D341Med (cell line): ENCODE measurements at regions not wholly inside any gene's neighbourhood (a gene's known extent, or its start where the extent isn't known, plus 50 kb on each side); places are given as distances from the start of the nearest gene placed in this dataset.

ENCODE experiments used
- DNase-seq: peaks from one replicate; pipeline ENCODE4 v3.0.0; 2012; ENCODE audit warnings: low spot score

GRCh38 chr22:48369789-48370507, 1457.7 kb downstream of the BRD1 start:
- DNase-seq: no peak

- no peak for DNase-seq
Observed at GRCh38 chr22:48368975-48369525, 1458.6 kb downstream of the BRD1 start.

GRCh38 chr22:48367731-48368130, 1459.9 kb downstream of the BRD1 start:
- no peak for DNase-seq

- DNase-seq: no peak
Observed at GRCh38 chr22:48366591-48366990, 1461.1 kb downstream of the BRD1 start.

GRCh38 chr22:48366056-48366455, 1461.6 kb downstream of the BRD1 start:
- no peak for DNase-seq

GRCh38 chr22:48365386-48365785, 1462.3 kb downstream of the BRD1 start:
- DNase-seq: no peak

- DNase-seq: no peak
Observed at GRCh38 chr22:48362721-48363404, 1464.8 kb downstream of the BRD1 start.

- DNase-seq: no peak
Observed at GRCh38 chr22:48361099-48361639, 1466.5 kb downstream of the BRD1 start.

GRCh38 chr22:48359613-48359965, 1468.1 kb downstream of the BRD1 start:
- no peak for DNase-seq

GRCh38 chr22:48358886-48359612, 1468.6 kb downstream of the BRD1 start:
- DNase-seq: no peak

- DNase-seq: no peak
Observed at GRCh38 chr22:48357961-48358360, 1469.7 kb downstream of the BRD1 start.

- DNase-seq: no peak
Observed at GRCh38 chr22:48357196-48357595, 1470.5 kb downstream of the BRD1 start.

GRCh38 chr22:48356731-48357130, 1470.9 kb downstream of the BRD1 start:
- no peak for DNase-seq

GRCh38 chr22:48354096-48354495, 1473.6 kb downstream of the BRD1 start:
- no peak for DNase-seq

- DNase-seq: no peak
Observed at GRCh38 chr22:48353116-48353947, 1474.3 kb downstream of the BRD1 start.

- no peak for DNase-seq
Observed at GRCh38 chr22:48352086-48352911, 1475.4 kb downstream of the BRD1 start.

- DNase-seq: no peak
Observed at GRCh38 chr22:48351376-48352085, 1476.1 kb downstream of the BRD1 start.

GRCh38 chr22:48350456-48350855, 1477.2 kb downstream of the BRD1 start:
- DNase-seq: no peak

- DNase-seq: no peak
Observed at GRCh38 chr22:48348855-48349254, 1478.8 kb downstream of the BRD1 start.

- no peak for DNase-seq
Observed at GRCh38 chr22:48347311-48347710, 1480.4 kb downstream of the BRD1 start.
